GM21367 (cell line): ENCODE measurements at regions not wholly inside any gene's neighbourhood (a gene's known extent, or its start where the extent isn't known, plus 50 kb on each side); places are given as distances from the start of the nearest gene placed in this dataset.
A peak's percentile ranks its signal among the peaks of the same experiment; 100 is the strongest.

Experiments used
- ATAC-seq: cut with Tn5 transposase; IDR thresholded peaks from one replicate; pipeline ENCODE4 v1.9.1; 2021; ENCODE audit not compliant: unreplicated experiment

DNA sequence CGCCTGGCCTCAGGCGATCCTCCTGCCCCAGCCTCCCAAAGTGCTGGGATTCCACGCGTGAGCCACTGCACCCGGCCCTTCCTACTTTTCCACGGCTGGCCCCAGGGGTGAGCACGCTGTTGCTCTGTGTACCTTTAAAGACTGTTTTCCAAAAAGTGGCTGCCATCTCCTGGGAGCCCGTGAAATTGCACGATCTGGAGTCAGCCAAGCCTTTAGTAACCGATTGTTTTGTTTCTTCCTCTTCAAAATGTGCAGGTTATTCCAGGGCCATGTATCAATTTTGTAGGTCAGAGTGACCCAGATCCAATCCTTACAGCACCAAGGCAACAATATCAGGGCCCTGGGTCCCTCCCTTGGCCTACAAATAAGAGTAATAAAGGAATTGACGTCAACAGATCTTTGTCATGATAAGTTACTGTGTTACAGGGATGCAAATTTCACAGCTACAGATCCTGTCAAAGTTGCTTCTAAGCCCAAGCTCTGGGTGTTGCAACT lies 135.6 kb upstream of the ZNF236 start:
- peak; percentile 75 for ATAC-seq

DNA sequence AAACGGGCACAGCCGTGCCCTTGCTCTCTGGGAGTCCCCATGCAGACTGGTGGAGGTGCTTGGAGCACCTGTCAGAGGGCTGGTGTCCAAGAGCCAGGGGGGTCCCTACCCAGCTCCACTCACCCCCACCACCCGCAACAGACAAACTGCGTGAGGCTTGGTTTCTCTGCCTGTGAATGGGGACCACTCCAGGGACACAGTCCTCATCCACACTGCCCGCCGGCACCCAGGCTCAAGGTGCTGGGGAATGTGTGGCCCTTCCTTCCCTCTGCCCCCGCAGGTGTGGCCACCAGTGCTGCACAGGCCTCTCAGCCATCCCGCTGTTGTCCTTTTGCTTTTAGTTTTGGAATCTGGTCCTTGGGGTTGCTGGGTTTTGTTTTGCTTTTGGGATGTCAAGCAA lies 136.5 kb upstream of the ZNF236 start:
- ATAC-seq: no peak

DNA sequence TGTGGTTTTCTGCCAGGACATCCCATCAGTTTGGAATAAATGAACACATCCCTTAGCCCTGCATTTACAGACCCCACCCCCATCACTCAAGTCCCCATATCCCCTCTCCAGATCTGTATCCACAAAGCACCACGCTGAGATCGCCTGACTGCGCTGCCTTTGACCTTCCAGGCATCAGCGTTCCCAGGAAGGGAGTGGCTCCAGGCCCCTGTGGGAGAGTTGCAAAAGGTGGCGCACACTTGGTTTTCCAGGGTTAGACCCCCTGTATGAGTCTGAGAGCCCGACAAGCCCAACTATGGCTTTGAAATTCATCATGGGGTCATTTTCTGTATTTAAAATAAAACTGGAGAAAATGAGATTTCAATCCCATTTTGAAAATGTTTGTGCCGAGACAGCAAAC lies 137.0 kb upstream of the ZNF236 start:
- ATAC-seq: no peak

DNA sequence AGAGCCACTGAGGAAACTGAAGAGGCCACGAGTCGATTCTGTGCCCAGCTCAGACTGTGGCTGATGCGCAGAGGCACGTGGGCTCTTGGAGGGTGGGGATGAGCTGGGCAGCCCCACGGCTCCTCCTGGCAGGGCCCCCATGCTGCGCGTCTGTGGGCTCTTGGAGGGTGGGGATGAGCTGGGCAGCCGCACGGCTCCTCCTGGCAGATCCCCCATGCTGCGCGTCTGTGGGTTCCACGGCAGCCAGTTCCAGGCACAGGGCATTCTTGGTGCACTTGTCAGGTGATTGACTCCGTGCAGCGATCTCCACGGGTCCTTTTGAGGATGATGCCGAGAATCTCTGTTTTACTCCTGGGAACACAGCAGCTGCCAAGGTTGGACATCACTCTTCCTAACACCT lies 138.1 kb upstream of the ZNF236 start:
- no peak for ATAC-seq

DNA sequence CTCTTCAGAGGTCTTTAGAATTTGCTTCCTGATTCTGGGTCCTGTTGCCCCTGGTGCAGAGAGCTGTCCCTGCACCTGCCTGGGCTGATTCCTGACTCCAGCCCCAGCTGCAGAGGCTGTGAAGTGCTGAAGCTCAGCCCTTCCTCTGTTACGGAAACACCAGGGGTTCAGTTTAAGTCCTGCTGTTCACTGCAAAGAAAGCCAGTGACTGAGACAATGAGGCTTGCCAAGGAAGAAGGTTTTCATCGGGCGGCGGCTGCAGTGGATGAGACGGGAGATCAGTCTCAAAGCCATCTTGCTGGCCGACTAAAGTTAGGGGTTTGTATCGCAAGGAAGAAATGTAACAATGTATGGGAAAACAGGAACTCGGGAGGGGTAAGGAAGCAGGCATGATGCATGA lies 142.4 kb upstream of the ZNF236 start:
- no peak for ATAC-seq

DNA sequence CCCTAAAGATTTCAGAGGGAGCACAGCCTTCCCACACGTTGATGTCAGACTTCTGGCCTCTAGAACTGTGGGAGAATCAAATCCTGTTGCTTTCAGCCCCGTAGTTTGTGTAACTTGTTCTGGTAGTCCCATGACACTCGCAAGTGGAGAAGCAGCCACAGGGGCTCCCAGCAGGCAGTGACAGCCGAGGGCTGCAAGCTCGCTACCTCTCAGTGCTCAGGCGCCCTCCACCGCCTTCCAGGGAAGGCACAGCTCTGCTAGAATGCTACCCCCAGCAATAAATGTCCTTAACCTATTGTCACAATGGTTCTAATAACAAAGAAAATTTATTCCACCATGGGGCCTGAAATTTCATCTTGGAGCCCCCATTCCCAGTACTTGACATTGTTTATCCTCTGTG lies 143.1 kb upstream of the ZNF236 start:
- no peak for ATAC-seq

DNA sequence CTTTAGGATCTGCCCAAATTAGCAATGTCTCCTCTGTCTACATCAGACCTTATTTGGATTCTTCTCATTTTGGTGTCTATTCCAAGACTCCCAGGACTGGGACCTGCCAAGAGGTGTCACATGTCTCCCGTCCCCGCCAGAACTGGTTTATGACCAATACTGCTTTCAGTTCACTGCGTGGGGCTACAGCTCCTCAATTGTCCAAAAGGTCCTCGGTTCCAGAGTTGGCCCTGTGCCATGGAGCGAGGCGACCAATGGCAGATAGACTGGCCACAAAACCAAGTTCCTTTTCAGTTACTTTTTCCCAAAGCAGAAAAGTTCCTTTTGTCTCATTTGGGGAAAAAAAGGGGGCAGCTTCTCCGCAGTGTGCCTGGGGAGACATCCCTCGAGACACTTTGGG lies 144.1 kb upstream of the ZNF236 start:
- ATAC-seq: no peak

DNA sequence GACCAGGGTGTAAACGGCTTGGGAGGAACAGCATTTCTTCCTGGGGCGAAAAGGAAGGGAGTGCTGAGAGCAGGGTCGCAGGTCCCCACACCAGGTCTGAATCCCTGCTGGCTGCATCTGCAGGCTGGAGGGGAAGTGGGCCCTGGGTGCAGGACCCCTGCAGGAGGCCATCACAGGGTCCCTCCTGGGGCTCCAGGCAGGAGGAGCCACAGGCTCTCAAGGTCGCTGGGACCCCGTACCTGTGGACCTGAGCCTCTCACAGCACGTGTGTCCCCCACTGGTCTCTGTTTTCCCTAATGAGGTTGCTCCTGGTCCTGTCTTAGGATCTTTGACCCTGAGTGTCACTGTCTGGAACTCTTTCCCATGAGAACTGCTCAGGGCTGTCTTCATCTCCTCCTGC lies 147.8 kb upstream of the ZNF236 start:
- ATAC-seq: no peak

DNA sequence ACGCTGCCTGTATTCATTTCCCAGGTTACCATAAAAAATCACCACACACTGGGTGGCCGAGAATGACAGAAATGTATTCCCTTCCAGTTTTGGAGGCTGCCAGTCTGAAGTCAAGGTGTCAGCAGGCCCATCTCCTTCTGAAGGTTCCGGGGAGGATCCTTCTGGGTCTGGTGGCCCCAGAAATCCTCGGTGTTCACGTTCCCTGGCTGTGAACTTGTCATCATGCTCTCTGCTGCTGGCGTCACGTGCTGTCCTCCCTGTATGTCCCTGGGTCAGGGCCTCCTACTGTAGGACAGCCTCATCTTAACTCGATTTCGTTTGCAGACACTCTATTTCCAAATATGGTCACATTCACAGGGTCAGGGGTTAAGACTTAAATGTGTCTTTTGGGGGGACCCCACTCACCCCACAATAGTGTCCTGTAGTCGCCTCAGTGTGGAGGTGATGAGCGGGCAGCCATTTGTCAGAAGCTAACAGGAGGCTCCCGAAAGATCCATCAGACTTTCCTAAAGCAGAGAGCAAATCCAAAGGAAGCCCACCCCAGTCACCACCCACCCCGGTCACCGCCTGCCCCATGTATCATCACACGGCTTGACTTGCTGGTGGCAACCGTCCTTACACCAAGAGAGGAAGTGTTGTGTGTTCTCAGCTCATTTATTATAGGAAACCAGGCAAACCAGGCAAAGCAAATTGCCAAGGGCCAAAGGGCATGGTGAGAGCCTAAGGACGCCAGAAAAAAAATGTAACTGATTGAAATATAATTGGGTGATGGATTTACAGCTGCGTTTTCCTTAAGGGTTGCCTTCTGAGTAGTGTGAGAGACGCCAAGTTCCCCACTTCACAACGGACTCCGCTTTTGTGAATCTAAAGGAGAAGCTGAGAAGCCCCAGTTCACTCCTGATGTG lies 148.8 kb upstream of the ZNF236 start:
- ATAC-seq: no peak

DNA sequence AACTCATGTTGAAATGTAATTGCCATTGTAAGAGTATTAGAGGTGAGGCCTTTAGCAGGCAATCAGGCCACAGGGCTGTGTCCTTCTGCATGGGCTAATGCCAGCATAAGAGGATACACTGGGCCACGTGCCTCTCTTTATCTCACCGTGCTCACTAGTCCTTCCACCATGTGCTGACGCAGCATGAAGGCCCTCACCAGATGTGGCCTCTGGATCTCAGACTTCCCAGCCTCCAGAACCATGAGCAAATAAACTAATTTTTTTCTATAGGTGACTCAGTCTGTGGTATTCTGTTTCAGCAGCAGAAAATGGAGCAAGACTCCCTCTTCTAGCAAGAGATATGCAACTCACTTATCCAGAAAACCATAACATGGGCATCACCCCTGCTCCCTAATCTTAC lies 149.7 kb upstream of the ZNF236 start:
- ATAC-seq: no peak

DNA sequence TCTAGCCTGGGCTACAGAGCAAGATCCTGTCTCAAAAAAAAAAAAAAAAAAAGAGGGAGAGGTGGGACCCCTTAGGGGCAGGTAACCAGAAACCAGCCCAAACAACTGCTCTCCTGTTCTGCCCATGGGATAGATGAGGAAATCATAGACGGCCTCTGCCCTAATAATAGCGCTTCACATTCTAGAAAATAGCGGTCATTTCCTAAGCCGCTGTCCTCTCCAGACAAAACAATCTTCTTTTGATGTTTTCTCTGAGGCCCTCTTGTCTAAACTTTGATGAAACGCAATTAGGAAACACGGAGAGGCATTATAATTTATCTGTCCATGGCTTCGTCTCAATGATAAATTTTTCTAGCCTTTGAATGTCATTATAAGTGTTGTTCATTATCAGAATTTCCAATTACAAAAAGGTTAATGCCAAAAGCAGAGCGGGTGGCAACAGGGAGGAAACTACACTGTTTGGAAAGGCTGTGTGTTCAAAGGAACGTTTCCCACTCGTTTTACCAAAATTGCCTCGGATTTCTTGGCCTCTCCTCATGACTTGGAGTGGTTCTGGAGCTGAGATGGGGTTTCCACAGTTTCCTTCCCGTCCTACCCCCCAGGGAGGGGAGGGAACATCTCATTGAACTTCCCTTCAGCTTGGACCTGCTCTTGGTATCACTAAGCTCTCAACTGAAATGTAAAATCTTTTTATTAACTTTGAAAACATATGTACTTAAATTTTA lies 151.6 kb upstream of the ZNF236 start:
- ATAC-seq: no peak

DNA sequence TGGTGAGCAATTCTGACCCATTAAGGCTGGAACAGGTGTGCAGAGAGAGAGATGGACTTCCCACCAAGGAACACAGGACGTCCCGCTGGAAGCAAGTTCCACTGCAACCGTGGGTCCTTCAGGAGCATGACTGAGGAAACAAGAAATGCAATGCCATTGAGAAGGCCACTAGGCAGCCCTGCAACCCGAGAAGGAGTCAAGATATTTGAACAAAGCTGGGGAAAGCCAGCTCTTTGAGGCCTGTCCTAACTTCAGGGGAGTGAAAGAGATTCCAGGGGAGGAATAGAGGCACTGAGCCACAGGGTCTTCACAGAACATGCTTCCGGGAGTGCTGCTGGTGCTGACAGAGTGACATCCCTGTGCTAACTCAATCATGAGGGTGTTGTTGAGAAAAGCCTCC lies 153.8 kb upstream of the ZNF236 start:
- no peak for ATAC-seq

DNA sequence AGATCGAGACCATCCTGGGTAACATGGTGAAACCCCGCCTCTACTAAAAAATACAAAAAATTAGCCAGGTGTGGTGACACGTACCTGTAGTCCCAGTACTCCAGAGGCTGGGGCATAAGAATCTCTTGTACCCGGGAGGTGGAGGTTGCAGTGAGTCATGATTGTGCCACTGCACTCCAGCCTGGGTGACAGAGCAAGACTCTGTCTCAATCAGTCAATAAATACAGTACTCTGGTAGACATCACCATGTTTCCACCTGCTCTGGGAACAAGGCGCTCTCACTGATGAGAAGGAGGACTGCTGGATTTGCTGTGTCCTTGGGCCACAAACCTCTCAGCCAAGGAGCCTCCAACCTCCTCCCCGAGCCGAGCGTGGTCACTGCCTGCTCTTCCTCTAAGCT lies 154.2 kb upstream of the ZNF236 start:
- ATAC-seq: no peak

DNA sequence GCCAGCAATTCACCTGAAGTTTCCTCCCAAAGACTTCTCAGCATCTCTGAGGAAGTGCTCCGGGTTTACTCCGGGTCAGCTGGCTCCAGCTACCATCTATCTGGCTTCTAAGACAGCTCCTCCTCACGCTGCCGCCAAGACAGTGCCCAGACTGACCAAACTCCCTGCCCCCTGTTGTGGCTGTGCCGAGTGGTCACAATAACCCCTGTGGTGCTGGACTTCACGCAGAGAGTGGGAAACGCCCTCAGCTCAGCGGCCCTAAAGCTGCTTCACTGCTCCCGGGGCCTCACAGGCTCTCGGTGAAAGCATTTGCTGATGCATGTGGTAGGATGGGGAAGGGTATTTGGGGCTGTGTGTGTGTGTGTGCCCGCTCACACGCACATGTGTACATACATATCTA lies 154.8 kb upstream of the ZNF236 start:
- ATAC-seq: no peak

DNA sequence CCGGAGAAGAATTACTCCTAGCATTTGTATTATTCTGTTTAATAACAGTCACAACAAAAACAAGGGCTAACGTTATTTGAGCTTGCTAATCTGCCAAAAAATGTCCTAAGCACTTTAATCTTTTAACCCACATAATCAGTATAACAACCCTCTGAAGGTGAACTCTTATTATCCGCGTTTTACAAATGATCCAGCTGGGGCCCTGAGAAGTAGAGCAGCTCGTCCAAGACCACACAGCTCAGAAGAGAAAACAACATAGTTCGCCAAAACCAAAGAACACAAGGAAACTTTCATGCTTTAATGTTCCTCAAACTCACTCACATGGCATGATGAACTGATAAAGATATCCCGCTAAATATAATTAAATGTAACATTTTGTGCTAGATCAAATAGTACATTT lies 159.7 kb upstream of the ZNF236 start:
- no peak for ATAC-seq

DNA sequence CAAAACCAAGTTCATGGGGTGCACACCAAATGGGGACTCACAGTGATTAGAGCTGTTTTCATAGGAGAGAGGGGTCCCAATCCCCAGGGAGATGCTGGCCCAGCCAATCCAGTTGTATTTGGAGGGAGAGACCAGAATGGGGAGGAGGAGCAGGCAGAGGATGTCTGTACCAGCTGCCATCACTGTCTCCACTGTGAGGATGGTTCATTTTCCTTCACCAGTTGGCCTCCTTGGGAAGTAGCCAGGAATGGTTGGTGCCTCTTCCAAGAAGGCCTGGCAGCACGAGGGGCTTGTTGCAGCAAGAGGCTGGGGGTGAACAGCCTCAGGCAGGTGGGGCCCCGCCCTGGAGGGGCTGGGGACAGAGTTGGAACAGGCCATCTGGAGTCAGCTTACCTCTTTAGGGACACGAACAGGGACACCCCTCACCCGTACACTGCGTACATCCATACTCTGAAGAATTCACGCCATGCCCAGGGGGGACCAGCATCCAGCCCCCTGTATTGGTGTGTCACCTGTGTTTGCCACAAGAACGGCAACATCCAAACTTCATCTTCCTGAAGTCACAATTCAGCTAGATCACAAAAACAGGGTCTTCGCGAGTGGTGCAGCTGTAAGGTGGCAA lies 161.7 kb upstream of the ZNF236 start:
- no peak for ATAC-seq

DNA sequence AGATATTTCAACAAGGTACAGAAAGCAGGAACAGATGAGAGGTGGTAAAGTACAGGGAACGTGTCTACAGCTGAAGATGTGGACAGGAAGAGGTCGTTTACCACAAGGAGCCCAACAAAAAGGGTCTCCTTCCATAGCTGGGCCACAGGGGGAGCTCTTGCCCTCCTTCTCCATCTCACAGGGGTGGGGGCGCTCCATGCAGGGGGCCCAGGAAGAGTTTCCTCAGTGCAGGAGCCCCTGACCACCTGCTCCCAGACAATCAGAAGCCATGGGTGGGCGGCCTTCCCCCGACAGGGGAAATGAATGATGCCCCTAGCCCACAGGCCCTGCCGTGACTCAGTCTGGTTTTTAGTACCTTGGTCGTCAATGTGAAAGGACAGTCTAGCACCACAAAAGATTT lies 163.6 kb upstream of the ZNF516 start:
- peak; percentile 83 for ATAC-seq

DNA sequence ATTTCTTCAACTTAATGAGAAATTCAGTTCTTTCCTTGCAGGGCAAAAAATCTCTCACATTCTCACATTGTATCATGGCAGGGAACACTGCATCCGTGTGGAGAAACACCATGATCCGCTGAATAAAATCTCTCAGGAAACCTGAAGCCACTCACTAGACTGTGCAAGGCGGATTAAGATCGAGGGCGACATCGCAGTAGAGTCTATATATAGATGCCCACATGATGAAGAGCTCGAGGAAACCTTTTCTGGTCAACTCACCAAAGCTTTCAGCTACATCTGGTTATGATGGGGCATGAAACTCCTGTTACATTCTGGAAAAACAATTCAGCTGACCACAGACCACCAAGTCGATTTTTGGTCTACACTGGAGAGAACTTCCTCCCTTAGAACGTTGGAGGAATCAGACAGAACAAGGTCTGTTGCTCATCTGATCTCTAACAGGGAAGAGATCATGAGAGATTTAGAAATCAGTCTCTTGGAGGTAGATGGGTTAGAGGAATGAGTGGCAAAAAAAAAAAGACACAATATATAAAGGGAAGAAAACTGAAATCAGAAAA lies 162.9 kb upstream of the ZNF516 start:
- no peak for ATAC-seq

DNA sequence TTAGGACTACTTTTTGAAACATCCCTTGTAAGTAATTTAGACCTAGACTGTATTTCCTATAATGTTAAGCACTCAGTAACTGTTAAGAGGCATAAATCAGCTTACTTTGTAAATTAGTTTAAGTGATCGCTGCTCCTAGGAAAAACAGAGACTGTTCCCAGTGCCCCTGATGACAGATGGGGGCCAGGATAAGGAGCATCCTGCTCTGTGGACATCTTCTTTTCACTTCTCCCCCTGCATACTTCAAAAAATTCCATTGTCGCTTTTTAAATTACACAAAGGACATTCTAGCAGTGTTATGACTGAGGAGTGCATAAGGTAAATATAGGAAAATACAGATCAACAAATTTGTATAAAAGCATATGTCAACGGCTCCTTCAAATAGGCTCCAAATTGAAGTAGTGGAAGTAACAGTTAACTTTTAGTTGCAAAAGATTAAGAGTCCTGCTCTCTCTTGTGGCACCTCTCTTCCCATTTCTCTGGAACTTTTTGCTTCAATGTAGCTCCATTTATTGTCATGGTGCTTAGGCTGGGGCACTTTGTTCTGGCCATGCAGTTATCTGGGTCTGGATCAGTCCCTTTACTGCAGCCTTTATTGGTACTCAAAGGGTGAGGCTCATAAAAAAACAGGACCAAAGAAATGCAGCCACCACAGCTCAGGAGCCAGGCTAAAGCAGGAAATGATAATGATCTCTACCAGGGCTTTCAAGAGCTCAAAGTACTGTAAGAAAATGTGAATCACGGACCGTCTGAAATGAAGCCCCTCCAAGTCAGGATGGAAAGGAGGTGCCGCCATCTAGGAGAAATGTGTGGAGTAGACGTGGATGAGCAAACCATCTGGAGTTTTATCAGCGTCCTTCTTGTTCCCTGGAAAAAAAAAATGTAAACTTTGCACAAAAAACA lies 162.1 kb upstream of the ZNF516 start:
- ATAC-seq: no peak

DNA sequence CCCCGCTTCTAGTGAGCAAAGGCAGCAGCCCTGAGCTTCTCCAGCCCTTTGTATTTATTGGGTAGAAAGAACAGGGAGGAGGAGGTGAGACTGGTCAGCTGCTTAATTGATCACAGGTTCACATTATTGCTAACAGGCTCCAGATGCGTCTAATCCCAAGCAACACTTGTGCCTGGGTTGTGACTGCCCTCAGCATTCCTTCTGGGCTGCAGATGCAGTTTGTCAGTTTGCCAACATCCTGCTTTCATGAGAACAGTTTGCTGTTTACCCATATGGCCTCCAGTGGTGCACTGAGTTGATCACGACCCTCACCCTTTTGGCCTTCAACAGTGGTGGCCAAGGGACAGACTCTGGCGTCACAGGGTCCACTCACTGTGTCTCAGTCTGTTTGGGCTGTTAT lies 159.5 kb upstream of the ZNF516 start:
- no peak for ATAC-seq

DNA sequence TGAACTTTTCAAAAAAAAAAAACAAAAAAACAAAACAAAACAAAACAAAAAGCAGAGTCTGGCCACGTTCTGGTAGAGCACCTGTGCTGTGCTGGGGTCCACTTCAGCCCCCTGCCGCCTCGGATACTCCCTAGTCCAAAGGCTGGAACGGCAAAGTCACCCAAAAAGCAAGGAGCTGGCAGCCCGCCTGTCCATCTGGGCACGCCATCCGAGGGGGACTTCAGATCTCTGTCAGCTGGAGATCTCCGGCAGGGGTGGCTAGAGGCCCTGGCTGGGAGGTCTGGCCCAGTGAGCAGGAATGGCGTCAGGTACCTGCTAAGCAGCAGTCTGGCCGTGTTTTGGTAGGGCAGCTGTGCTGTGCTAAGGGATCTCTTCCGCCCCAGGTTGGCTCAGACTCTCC lies 152.3 kb upstream of the ZNF516 start:
- no peak for ATAC-seq
